Type B pancreatic cell (in vitro differentiated cells): ENCODE measurements at regions not wholly inside any gene's neighbourhood (a gene's known extent, or its start where the extent isn't known, plus 50 kb on each side); places are given as distances from the start of the nearest gene placed in this dataset.

Experiments used
- DNase-seq: peaks from one replicate; pipeline ENCODE4 v3.0.0; 2021; ENCODE audit warnings: mixed read lengths; ENCODE audit not compliant: unreplicated experiment; ENCODE audit errors: extremely low spot score
- H3K27ac Mint-ChIP-seq: 2 replicates; pipeline ENCODE4 v1.8.0; 2021; ENCODE audit warnings: mild to moderate bottlenecking, mixed read lengths
- H3K27me3 Mint-ChIP-seq: 2 replicates; pipeline ENCODE4 v1.8.0; 2021; ENCODE audit warnings: mixed read lengths
- H3K36me3 Mint-ChIP-seq: 2 replicates; pipeline ENCODE4 v1.8.0; 2021; ENCODE audit warnings: mixed read lengths
- H3K4me1 Mint-ChIP-seq: one replicate; pipeline ENCODE4 v1.8.0; 2021; ENCODE audit warnings: mixed read lengths; ENCODE audit not compliant: unreplicated experiment
- H3K4me3 Mint-ChIP-seq: 2 replicates; pipeline ENCODE4 v1.8.0; 2021; ENCODE audit warnings: mild to moderate bottlenecking, mixed read lengths
- H3K9me3 Mint-ChIP-seq: 2 replicates; pipeline ENCODE4 v1.8.0; 2021; ENCODE audit warnings: mixed read lengths
- CTCF ChIP-seq: fragments of 200-600 bp; sonication (generic); conservative IDR thresholded peaks from 2 replicates; pipeline ENCODE4 v1.5.0; 2021; ENCODE audit warnings: antibody characterized with exemption, mild to moderate bottlenecking

GRCh38 chr3:176568189-176568588 lies 629.1 kb downstream of the TBL1XR1 start:
- Mint-ChIP-seq H3K9me3 (no peaks in the 10 kb centered on the region), H3K27me3 (no peaks in the 10 kb centered on the region), H3K4me1 (peaks cover 9% of the 10 kb centered on the region), H3K4me3 (no peak overlapping the region), H3K36me3 (no peaks in the 10 kb centered on the region), H3K27ac (no peak overlapping the region)
- DNase-seq = no peak
- TF ChIP-seq CTCF = no peak

DNA sequence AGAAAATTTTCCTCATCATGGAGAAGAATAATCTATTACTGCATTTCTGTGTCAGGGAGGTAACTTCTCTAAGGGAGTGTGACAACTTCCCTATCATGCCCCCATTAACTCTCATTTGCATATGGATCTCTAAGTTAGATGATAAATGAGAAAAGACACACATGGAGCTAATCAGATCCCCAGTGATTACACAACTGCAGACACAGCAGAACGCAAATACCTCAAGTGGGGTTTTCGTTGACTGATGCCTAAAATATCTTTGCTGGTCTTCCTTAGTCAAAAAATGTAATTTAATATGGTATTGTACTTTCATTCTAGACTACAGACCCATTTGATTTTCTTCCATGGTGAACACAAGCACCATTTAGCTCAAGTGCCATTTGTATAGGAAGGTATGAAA lies 630.5 kb downstream of the TBL1XR1 start:
- Mint-ChIP-seq H3K27me3 (no peaks in the 10 kb centered on the region), H3K4me1 (peaks cover 9% of the 10 kb centered on the region), H3K9me3 (no peaks in the 10 kb centered on the region), H3K4me3 (no peak overlapping the region), H3K27ac (no peak overlapping the region), H3K36me3 (no peaks in the 10 kb centered on the region)
- no peak for TF ChIP-seq CTCF
- no peak for DNase-seq

- no peak for TF ChIP-seq CTCF
- H3K4me1 Mint-ChIP-seq = no peaks in the 10 kb centered on the region
- H3K27ac Mint-ChIP-seq = no peak overlapping the region
- no peak for DNase-seq
- H3K36me3 Mint-ChIP-seq = no peaks in the 10 kb centered on the region
- H3K27me3 Mint-ChIP-seq = no peaks in the 10 kb centered on the region
- no peak overlapping the region for H3K4me3 Mint-ChIP-seq
- no peaks in the 10 kb centered on the region for H3K9me3 Mint-ChIP-seq
Measured at GRCh38 chr3:176562331-176562730, 635.0 kb downstream of the TBL1XR1 start.

GRCh38 chr3:176561826-176562225 lies 635.5 kb downstream of the TBL1XR1 start:
- Mint-ChIP-seq H3K27ac (no peak overlapping the region), H3K27me3 (peaks cover 3% of the 10 kb centered on the region), H3K9me3 (no peaks in the 10 kb centered on the region), H3K4me3 (no peak overlapping the region), H3K36me3 (no peaks in the 10 kb centered on the region), H3K4me1 (no peaks in the 10 kb centered on the region)
- DNase-seq = no peak
- no peak for TF ChIP-seq CTCF

GRCh38 chr3:176554791-176555654 lies 642.3 kb downstream of the TBL1XR1 start:
- H3K27me3 Mint-ChIP-seq = peaks cover 6% of the 10 kb centered on the region
- TF ChIP-seq CTCF = no peak
- peaks cover 7% of the 10 kb centered on the region for H3K4me1 Mint-ChIP-seq
- H3K27ac Mint-ChIP-seq = no peak overlapping the region
- no peak overlapping the region for H3K4me3 Mint-ChIP-seq
- no peaks in the 10 kb centered on the region for H3K9me3 Mint-ChIP-seq
- DNase-seq = no peak
- H3K36me3 Mint-ChIP-seq = no peaks in the 10 kb centered on the region
